ENCODE measurements at regions not wholly inside any gene's neighbourhood (a gene's known extent, or its start where the extent isn't known, plus 50 kb on each side); places are given as distances from the start of the nearest gene placed in this dataset.

DNA sequence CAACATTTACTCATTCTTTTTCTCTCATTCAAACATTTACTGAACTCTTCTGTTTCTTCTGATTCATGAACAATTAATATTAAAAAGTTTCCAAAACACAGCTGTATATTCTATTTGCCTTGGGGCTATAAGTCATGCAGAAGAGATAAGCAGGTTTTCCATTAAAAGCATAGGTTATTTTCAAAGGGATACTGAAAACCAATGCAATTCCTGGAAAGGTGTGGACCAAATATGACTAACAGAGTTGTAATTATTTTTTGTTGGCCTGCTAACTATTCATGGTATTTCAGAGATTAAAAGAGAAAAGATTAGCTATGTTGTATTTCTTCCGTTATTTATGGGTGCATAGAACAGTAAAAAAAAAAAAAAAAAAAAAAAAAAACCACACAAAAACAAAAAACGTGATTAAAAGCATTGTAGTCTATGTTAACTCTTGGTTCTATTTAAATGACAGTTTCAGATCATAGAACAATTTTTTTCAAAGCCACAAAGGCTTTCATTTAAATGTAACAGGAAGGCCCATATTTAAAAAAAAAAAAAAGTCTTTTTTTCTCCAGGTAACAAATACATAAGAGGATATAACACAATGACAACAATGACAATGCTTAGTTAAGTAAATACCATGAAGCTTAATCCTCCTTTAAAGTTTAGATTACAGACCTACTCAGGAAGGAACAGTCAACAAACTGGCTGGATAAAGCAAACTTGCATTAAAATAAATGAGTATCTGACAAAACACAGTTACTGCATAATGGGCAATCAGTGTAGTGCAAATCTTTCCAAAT is 1042.9 kb downstream of the GATA3 start:
- DNase-seq (ENCODE audit: low read depth, low spot score) (no peak), FAIRE-seq (no peak), ATAC-seq (no peak)
- intact Hi-C loops (cut with micrococcal nuclease; ENCODE audit: unreplicated experiment): no loop called here
- no TSS peak for BruUV-seq (replicated peaks)
- CTCF ChIA-PET: interaction anchor here (0.7 to 1.3 kb wide), 2 partner anchors 16 to 206 kb away, joined by 3 to 4 read pairs; no protein-coding TSS in a partner anchor
- Histone ChIP-seq H3K27me3 (replicated peaks in 1 of 2; ENCODE audit: control insufficient read depth in 2 of 2, insufficient read depth in 2 of 2, low read length in 1 of 2) (no peaks in the 10 kb centered on the region), H3K9me3 (replicated peaks; ENCODE audit: control insufficient read depth, insufficient read depth, low read length) (no peaks in the 10 kb centered on the region), H3K79me2 (ENCODE audit: control insufficient read depth, insufficient read depth, low read length) (no peaks in the 10 kb centered on the region), H3K4me2 (ENCODE audit: control insufficient read depth, insufficient read depth) (no peak overlapping the region), H3K4me3 (no peak overlapping the region), H3K27ac (ENCODE audit: control insufficient read depth, insufficient read depth) (no peak overlapping the region), H3K4me1 (ENCODE audit: control insufficient read depth, insufficient read depth, low read length) (no peaks in the 10 kb centered on the region), H3K36me3 (ENCODE audit: control insufficient read depth in 2 of 2, insufficient read depth in 2 of 2, low read length in 1 of 2) (no peaks in the 10 kb centered on the region), H2AFZ (ENCODE audit: control insufficient read depth, low read depth, low read length) (no peak overlapping the region), H4K20me1 (ENCODE audit: control insufficient read depth, insufficient read depth) (no peaks in the 10 kb centered on the region), H3K9ac (ENCODE audit: control insufficient read depth, insufficient read depth, low read length) (no peak overlapping the region)
- in situ Hi-C loops (cut with MboI): no loop called here
- RAD21 ChIA-PET (ENCODE audit: unreplicated experiment): no interaction called here
- 33% methylated on average over 1 of the region's 2 CpGs for WGBS (ENCODE audit: insufficient coverage, insufficient replicate concordance, low lambda C conversion rate, missing lambda C conversion rate)
- SMC1A ChIA-PET (ENCODE audit: uncharacterized antibody, unreplicated experiment): interaction anchor here (0.6 kb wide), 1 partner anchor 47 kb away, joined by 3 read pairs; no protein-coding TSS in a partner anchor
- POLR2A ChIA-PET: no interaction called here
- TF ChIP-seq SPI1 (IDR thresholded peaks at IDR 0.05; ENCODE audit: borderline replicate concordance, insufficient read depth, low read depth, low read length) (no peak), ZNF687 (IDR thresholded peaks at IDR 0.05) (no peak), BRCA1 (IDR thresholded peaks at IDR 0.05; ENCODE audit: low read depth, low read length) (no peak), MAX (IDR thresholded peaks at IDR 0.05; ENCODE audit: low read depth, low read length) (no peak), NBN (IDR thresholded peaks at IDR 0.05) (no peak), TBL1XR1 (IDR thresholded peaks at IDR 0.05; ENCODE audit: low read depth, low read length) (no peak), NFYB (IDR thresholded peaks at IDR 0.05; ENCODE audit: insufficient read depth, low read depth, low read length) (no peak), RAD51 (IDR thresholded peaks at IDR 0.05) (no peak), ASH2L (IDR thresholded peaks at IDR 0.05; ENCODE audit: borderline replicate concordance, low read depth) (no peak), MTA2 (IDR thresholded peaks at IDR 0.05; ENCODE audit: low read depth) (no peak), E2F4 (IDR thresholded peaks at IDR 0.05; ENCODE audit: low read depth, low read length) (no peak), ATF3 (IDR thresholded peaks at IDR 0.05; ENCODE audit: borderline replicate concordance, extremely low read depth, low read depth, low read length) (no peak), EED (IDR thresholded peaks at IDR 0.05; ENCODE audit: low read depth) (no peak)
- TF ChIP-seq, protein P1, sequence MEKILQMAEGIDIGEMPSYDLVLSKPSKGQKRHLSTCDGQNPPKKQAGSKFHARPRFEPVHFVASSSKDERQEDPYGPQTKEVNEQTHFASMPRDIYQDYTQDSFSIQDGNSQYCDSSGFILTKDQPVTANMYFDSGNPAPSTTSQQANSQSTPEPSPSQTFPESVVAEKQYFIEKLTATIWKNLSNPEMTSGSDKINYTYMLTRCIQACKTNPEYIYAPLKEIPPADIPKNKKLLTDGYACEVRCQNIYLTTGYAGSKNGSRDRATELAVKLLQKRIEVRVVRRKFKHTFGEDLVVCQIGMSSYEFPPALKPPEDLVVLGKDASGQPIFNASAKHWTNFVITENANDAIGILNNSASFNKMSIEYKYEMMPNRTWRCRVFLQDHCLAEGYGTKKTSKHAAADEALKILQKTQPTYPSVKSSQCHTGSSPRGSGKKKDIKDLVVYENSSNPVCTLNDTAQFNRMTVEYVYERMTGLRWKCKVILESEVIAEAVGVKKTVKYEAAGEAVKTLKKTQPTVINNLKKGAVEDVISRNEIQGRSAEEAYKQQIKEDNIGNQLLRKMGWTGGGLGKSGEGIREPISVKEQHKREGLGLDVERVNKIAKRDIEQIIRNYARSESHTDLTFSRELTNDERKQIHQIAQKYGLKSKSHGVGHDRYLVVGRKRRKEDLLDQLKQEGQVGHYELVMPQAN (conservative IDR thresholded peaks at IDR 0.05): no peak
- TF ChIP-seq, protein P2, sequence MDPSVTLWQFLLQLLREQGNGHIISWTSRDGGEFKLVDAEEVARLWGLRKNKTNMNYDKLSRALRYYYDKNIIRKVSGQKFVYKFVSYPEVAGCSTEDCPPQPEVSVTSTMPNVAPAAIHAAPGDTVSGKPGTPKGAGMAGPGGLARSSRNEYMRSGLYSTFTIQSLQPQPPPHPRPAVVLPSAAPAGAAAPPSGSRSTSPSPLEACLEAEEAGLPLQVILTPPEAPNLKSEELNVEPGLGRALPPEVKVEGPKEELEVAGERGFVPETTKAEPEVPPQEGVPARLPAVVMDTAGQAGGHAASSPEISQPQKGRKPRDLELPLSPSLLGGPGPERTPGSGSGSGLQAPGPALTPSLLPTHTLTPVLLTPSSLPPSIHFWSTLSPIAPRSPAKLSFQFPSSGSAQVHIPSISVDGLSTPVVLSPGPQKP (IDR thresholded peaks at IDR 0.05; ENCODE audit: low read depth, low read length): no peak
